Adipocyte (in vitro differentiated cells): ENCODE measurements at regions not wholly inside any gene's neighbourhood (a gene's known extent, or its start where the extent isn't known, plus 50 kb on each side); places are given as distances from the start of the nearest gene placed in this dataset.
A peak's percentile ranks its signal among the peaks of the same experiment; 100 is the strongest.

Experiments
- DNase-seq: peaks from one replicate; pipeline ENCODE4 v3.0.0-alpha.2; 2015; ENCODE audit warnings: low read depth
- H3K27me3 ChIP-seq: replicated peaks from 2 replicates; pipeline ENCODE4 v1.7.0; 2013; ENCODE audit warnings: mild to moderate bottlenecking, low read length, moderate library complexity; ENCODE audit not compliant: control insufficient read depth, insufficient read depth
- H3K36me3 ChIP-seq: 2 replicates; pipeline ENCODE4 v1.7.0; 2013; ENCODE audit warnings: low read length, mild to moderate bottlenecking, moderate library complexity; ENCODE audit not compliant: control insufficient read depth, insufficient read depth, severe bottlenecking
- H3K4me1 ChIP-seq: 2 replicates; pipeline ENCODE4 v1.7.0; 2013; ENCODE audit warnings: mild to moderate bottlenecking, low read length, moderate library complexity; ENCODE audit not compliant: control insufficient read depth, insufficient read depth
- H3K4me3 ChIP-seq: 2 replicates; pipeline ENCODE4 v1.7.0; 2013; ENCODE audit warnings: mild to moderate bottlenecking, low read length, moderate library complexity
- H3K9ac ChIP-seq: 2 replicates; pipeline ENCODE4 v1.7.0; 2013; ENCODE audit warnings: mild to moderate bottlenecking, low read length, moderate library complexity
- H3K9me3 ChIP-seq: 2 replicates; pipeline ENCODE4 v1.7.0; 2013; ENCODE audit warnings: mild to moderate bottlenecking, low read length, moderate library complexity; ENCODE audit not compliant: control insufficient read depth

- DNase-seq: no peak
- Histone ChIP-seq H3K27me3 (no peaks in the 10 kb centered on the region), H3K9ac (no peak overlapping the region), H3K36me3 (no peaks in the 10 kb centered on the region), H3K4me3 (no peak overlapping the region), H3K9me3 (no peaks in the 10 kb centered on the region), H3K4me1 (peaks cover 4% of the 10 kb centered on the region)
Observed at GRCh38 chr2:8224347-8225190, 457.3 kb upstream of the ID2 start.

DNA sequence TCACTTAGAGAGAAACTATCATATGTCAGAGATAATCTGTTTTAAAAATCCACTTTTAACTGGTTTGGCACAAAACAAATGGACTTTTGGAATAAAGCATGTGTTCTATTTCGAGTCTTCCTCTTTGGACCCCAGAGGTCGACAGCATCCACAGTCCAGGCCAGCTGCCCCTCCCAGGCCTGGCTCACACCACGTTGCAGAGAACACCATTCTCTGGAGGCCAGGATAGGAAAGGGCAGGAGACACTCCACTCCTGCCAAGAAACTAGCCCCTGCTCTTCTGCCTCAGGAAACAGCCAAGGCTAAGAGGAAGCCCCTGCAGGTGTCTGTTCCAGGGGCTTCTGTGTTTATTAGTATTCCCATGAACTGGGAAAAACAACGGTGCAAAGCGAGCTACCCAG lies 456.6 kb upstream of the ID2 start:
- Histone ChIP-seq H3K4me3 (no peak overlapping the region), H3K9ac (no peak overlapping the region), H3K9me3 (no peaks in the 10 kb centered on the region), H3K27me3 (no peaks in the 10 kb centered on the region), H3K4me1 (peaks cover 10% of the 10 kb centered on the region), H3K36me3 (no peaks in the 10 kb centered on the region)
- no peak for DNase-seq

DNA sequence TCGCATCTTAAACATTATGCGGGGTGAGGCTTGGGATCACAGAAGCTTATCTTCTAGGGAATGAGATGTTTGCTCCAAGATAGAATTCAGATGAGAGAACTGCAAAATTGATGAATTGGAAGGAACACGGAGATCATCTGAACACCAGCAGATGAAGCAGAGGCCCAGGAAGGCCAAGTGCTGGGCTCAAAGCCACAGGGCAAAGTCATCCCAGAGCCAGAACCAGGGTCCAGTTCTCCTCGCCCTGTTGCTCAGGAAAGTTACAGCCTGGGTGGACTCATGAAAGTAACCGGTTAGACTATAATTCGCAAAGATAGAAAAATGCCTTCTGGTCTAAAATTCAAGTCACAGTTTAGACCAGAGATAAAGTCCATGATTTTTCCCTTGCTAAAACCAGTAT lies 456.1 kb upstream of the ID2 start:
- Histone ChIP-seq H3K9me3 (no peaks in the 10 kb centered on the region), H3K9ac (no peak overlapping the region), H3K4me1 (peaks cover 10% of the 10 kb centered on the region), H3K27me3 (no peaks in the 10 kb centered on the region), H3K4me3 (no peak overlapping the region), H3K36me3 (no peaks in the 10 kb centered on the region)
- no peak for DNase-seq

GRCh38 chr2:8229546-8229986 lies 452.3 kb upstream of the ID2 start:
- Histone ChIP-seq H3K36me3 (no peaks in the 10 kb centered on the region), H3K9me3 (no peaks in the 10 kb centered on the region), H3K4me1 (peaks cover 10% of the 10 kb centered on the region), H3K27me3 (no peaks in the 10 kb centered on the region), H3K4me3 (peak overlapping the region; percentile 50), H3K9ac (peak overlapping the region; percentile 19)
- DNase-seq: peak; percentile 74

DNA sequence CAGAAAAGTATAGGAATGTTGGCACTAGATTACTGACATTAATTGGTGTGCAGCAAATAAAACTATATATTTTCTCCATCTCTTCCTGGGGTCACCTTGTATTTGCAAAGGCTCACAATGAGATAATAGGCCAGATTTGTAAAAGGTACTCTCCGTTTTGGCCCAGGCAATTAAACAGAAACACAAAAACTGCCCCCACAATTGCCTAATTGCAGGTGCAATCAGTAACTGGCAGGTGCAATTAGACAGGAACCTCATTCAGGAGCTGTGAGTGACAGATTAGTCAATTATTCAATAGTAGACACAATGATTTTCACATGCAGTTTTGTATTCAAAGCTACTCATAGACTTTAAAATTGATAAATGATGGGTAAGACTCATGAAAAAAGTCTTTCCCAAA lies 451.4 kb upstream of the ID2 start:
- Histone ChIP-seq H3K36me3 (no peaks in the 10 kb centered on the region), H3K27me3 (no peaks in the 10 kb centered on the region), H3K4me3 (no peak overlapping the region), H3K9me3 (no peaks in the 10 kb centered on the region), H3K9ac (no peak overlapping the region), H3K4me1 (peaks cover 10% of the 10 kb centered on the region)
- DNase-seq: no peak

DNA sequence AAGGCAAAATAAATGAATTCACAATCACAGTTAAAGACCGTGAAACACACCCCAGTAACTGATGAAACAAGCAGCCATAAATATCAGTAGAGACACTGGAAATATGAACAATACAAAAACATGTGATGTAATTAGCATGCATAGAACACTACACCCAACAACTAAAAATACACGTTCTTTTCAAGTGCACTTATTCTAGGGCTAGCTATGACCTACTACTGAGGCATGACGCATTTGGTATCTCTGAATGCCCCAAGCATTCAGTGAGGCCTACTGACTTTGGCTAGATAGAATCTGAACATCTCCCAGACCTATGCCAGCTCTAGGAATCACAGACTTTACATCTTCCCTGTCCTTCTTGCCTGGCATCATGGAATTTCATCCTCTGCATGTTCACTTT lies 450.0 kb upstream of the ID2 start:
- Histone ChIP-seq H3K4me3 (no peak overlapping the region), H3K9ac (no peak overlapping the region)
- no peak for DNase-seq

DNA sequence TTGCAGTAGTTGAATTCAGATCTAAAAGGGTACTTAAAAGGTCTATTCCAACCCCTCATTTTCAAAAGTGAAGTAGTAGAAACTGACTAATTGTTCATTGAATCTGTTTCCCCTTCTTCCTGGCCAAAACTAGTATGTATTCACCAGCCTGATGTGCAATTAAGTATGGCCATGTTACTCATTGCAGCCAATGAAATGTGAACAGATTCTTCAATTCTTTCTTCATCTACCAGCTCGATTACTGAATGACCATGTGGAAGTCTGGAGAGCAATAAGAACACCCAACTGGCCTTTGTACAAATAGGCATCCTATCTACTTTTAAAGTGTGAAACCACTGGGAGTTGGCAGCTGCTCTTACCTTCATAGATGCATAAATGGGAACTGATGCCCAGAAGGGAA lies 449.0 kb upstream of the ID2 start:
- no peak overlapping the region for H3K4me3 ChIP-seq
- H3K4me1 ChIP-seq: peaks cover 10% of the 10 kb centered on the region
- peaks cover 4% of the 10 kb centered on the region for H3K27me3 ChIP-seq
- no peak for DNase-seq
- no peak overlapping the region for H3K9ac ChIP-seq
- no peaks in the 10 kb centered on the region for H3K9me3 ChIP-seq
- H3K36me3 ChIP-seq: no peaks in the 10 kb centered on the region

More for the DNA sequence above, 450.0 kb upstream of the ID2 start:
- no peaks in the 10 kb centered on the region for H3K9me3 ChIP-seq
- H3K27me3 ChIP-seq: peaks cover 3% of the 10 kb centered on the region
- no peaks in the 10 kb centered on the region for H3K36me3 ChIP-seq
- peaks cover 10% of the 10 kb centered on the region for H3K4me1 ChIP-seq

GRCh38 chr2:8234253-8234652 lies 447.6 kb upstream of the ID2 start:
- H3K9ac ChIP-seq: no peak overlapping the region
- peaks cover 19% of the 10 kb centered on the region for H3K4me1 ChIP-seq
- H3K36me3 ChIP-seq: no peaks in the 10 kb centered on the region
- DNase-seq: no peak
- H3K9me3 ChIP-seq: no peaks in the 10 kb centered on the region
- H3K4me3 ChIP-seq: no peak overlapping the region
- peaks cover 4% of the 10 kb centered on the region for H3K27me3 ChIP-seq

DNA sequence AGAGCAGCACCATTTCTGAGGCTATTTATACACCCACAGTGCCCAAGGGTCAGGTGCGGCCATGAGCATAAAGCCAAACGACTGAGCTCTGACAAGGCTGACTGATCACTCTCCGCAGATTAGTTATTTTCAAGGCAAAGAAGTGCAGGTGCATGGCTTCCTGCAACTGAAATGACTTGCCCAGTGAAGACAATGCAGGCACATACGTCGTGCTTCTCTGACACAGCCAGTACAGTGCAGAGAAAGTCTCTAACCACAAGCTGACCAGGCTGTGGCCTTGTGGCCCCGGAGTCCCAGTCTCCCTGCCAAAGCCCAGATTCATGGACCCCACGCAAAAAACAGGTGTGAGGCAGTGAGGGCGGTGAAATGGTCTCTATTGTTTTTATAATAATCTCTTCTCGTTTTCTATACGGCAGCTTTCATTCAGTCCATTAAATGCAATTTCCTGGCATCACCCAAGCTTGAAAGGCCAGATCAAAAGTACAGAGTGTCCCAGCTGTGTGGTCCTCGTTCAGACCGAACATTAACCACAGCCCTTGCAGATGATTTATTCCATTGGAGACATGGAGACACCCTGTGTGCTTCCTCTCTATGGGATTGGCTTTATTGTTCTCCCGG lies 447.0 kb upstream of the ID2 start:
- H3K9me3 ChIP-seq: no peaks in the 10 kb centered on the region
- no peak overlapping the region for H3K9ac ChIP-seq
- peaks cover 15% of the 10 kb centered on the region for H3K4me1 ChIP-seq
- no peak overlapping the region for H3K4me3 ChIP-seq
- DNase-seq: no peak
- H3K36me3 ChIP-seq: no peaks in the 10 kb centered on the region
- peaks cover 4% of the 10 kb centered on the region for H3K27me3 ChIP-seq

- H3K9me3 ChIP-seq: no peaks in the 10 kb centered on the region
- no peak for DNase-seq
- no peak overlapping the region for H3K4me3 ChIP-seq
- H3K4me1 ChIP-seq: peaks cover 12% of the 10 kb centered on the region
- H3K9ac ChIP-seq: no peak overlapping the region
- H3K27me3 ChIP-seq: peaks cover 4% of the 10 kb centered on the region
- H3K36me3 ChIP-seq: no peaks in the 10 kb centered on the region
Observed at GRCh38 chr2:8235419-8235818, 446.4 kb upstream of the ID2 start.

DNA sequence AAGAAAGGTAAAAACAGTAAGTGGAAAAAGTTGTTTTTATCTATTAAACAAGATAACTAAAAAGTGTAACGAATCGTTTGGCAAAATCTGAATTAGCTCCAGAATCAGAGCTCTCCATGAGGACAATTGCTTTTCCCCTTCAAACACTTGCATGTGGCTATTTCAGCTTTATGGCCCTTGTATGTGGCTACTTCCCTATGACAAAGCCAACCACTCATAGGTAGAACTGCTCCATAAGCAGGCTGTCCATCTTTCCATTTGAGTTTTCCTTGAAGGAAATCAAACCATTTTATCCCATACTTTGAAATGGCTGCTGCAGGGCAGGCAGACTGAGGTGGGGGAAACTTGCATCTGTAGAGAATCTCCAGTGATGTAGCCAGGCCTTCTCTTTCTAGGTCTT lies 445.5 kb upstream of the ID2 start:
- no peaks in the 10 kb centered on the region for H3K9me3 ChIP-seq
- peaks cover 4% of the 10 kb centered on the region for H3K27me3 ChIP-seq
- DNase-seq: no peak
- H3K9ac ChIP-seq: no peak overlapping the region
- H3K36me3 ChIP-seq: no peaks in the 10 kb centered on the region
- H3K4me3 ChIP-seq: no peak overlapping the region
- peaks cover 12% of the 10 kb centered on the region for H3K4me1 ChIP-seq
